ENCODE measurements at regions not wholly inside any gene's neighbourhood (a gene's known extent, or its start where the extent isn't known, plus 50 kb on each side); places are given as distances from the start of the nearest gene placed in this dataset.
"Not testable (repeated sequence)": the region's sequence is repeated elsewhere in the genome, so short reads cannot be mapped to it uniquely, and the experiment has no call there.

DNA sequence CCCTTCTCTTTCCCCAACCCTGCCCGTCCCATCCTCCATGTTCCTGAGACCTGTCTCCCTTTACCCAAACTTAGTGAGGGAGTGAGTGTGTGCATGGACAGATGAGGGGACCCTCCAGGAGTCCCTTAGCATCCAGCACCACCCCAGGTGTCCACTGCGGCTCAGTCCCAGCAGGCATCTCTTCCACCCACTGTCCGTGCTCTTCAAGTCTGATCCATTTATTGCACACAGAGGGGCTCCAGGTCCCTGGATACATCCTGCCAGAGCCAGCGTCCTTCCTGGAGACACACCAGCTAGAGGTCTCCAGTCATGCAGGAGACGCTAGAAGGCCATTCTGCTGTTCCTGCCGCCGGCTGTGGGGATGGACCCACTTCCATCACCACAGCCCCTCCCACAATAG, 239.2 kb downstream of the ADGRD1 start:
- no peak for DNase-seq (ENCODE audit: low read depth in 2 of 2)

DNA sequence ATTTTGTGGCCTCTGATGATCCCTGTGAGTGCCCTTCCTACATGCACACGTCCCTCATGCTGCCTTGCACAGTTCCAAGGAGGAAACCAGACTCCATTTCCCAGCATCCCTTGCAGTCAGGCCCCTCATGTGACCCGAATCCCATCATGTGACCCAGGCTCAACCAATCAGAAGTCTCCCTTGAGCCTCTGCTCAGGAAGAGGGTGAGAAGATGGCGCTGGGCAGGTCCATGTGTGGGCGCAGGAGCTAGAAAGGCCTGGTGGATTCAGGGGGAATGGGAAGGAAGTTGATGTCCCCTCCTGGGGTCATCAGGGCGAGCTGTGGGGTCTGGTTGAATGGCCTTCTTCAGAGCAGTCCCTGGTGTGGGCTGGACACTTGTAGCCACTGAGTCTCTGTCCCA, 240.5 kb downstream of the ADGRD1 start:
- DNase-seq (ENCODE audit: low read depth in 2 of 2): no peak

DNA sequence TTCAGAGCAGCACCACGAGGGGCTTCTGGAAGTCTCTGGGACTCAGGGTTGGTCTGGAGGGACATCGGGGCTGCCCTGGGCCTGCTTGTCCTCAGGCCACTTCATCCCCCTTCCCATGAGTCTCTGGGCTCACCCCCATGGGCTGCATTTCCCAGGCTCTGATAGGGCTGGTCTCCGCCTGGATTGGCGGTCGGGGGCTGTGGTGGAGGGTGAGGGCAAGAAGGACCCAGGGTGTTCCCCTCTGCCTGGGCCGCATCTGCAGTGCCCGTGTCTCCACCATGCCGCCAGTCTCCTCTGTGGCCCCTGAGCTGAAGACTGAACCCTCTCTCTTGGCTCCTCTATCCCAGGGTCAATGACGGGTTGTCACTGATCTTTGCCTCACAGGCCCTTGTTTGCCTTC, 242.1 kb downstream of the ADGRD1 start:
- DNase-seq (ENCODE audit: low read depth in 2 of 2): no peak

DNA sequence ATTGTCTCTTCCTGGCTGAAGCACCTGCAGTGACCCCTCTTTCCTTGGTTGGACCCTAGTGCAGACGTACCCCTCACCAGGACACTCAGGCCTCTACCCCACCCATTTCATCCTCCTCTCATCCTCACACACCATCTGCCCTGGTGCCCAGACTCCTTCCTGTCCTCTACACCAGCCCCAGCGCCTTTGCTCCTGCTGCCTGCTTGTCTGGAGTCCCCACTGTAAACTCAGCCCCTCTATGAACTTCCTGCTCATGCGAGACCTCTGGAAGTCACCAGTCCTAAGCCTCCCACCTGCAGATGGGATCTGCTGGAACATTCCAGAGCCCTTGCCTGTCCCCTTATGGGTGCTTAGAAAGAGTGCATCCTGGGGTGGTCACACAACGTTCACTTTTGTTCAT, 242.5 kb downstream of the ADGRD1 start:
- no peak for DNase-seq (ENCODE audit: low read depth in 2 of 2)

DNA sequence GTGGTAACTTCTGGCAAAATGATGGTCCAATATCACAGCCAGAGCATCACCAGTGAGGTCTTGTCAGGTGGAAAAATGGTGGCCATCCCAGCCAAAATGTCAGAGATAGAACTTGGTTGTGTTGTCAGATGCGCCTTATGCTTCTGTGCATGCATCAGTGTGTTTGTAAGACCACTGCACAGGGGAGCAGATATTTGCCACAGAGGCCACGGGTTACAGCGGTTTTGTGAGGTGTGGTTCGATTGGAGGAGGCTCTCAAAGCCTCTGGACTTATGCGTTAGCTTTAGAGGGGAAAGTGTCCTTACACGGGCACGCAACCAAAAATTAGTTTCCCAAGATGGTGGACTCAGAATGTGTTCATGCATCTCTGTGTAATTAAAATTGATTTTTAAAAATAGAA, 243.8 kb downstream of the ADGRD1 start:
- no peak for DNase-seq (ENCODE audit: low read depth in 2 of 2)

DNA sequence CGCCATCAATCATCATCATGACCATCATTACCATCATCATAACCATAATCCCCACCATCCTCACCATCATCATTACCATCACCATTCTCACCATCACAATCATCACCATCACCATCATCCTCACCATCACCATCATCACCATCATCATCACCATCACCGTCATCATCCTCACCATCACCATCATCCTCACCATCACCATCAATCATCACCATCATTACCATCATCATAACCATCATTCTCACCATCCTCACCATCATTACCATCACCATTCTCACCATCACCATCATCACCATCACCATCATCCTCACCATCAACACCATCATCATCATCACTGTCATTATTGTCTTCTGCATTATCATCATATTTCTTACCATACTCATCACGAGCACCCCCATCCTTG, 245.5 kb downstream of the ADGRD1 start:
- no peak for DNase-seq (ENCODE audit: low read depth in 2 of 2)

DNA sequence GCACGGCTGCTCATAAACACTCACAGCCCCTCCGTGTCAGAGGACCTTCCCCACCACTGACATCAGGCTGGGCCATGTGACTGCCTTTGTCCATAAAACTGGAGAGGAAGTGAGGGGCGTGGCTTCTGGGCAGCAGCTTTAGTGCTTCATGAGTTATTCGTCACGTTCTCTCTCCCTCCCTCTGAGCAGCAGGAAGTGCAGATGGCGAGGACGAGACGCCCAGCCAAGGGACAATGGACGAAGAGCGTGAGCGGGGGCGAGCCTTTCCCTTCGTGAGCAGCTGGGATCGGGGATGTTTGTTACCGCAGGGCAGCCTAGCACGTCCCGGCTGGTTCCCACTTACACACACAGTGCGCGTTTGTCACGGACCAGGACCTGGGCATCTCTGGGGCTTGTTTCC, 248.2 kb downstream of the ADGRD1 start:
- not testable (repeated sequence) for DNase-seq (ENCODE audit: low read depth in 2 of 2)

DNA sequence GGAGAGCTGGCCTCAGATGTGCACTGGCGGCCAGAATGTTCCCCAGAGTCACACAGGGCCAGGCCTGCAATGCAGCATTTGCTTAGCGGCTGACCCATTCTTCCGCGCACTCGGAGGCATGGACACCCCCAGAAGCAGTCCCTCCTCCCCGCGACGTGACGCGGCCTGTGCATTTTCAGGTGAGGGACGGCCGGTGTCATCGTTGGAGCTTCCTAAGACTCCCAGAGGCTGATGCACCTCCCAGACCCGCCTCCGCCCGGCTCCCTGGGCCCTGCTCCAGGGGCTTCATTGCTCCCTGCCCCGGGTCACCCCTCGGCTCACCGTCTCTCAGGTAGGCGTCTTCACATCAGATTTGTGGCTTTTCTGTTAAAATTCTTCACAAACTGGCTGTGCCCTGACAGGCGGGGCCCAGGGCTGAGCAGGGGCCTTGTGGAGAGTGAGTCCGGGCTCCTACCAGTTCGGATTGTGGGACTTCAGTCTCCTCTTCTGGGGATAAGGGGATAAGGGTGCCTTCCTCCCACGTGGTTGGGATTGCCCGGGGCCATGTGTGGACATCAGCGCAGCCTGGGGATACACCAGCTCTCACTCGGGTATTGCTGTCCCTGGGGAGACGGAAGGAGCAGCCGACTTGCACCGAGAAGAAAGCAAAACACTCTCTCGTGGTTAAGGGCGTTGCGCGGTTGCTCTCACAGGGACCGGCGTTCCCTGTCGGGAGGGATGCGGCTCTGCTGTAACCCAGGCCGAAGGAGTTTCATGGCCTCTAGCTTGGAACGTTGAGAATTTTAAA, 249.1 kb downstream of the ADGRD1 start:
- DNase-seq (ENCODE audit: low read depth in 2 of 2): no peak

DNA sequence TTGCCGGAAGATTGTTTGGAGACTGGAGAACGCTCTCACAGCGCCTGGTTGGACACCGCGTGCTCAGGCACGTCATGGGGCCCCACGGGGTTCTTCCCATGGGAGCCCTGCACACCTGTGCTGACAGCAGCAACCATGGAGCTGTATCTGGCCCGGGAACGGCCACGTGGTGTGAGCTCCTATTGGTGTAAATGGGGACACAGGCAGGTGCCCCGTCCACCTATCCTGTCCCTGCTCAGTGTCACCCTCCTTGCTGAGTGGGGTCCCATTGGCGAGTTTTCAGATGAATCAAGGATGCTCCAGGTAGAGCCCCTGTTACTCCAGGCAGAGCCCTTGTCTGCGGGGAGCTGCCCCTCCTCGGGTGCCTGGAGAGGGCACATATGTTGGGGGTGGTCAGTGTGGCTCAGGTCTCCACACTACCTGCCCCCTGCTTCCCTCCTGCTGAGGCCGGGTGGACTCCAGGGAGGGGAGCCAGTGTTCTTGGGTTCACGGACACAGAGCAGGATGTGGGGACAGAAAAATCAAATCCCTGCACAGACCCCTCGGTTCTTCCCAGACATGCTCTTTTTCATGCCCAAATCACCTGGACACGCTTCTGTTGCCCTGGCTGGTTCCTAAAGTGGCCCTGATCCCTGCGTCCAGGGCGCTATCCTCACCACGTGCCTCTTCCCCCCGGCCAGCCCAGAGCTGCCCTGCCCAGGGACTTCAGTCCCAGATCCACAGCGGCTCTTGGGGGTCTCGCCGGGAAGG, 250.1 kb downstream of the ADGRD1 start:
- DNase-seq (ENCODE audit: low read depth in 2 of 2): no peak

DNA sequence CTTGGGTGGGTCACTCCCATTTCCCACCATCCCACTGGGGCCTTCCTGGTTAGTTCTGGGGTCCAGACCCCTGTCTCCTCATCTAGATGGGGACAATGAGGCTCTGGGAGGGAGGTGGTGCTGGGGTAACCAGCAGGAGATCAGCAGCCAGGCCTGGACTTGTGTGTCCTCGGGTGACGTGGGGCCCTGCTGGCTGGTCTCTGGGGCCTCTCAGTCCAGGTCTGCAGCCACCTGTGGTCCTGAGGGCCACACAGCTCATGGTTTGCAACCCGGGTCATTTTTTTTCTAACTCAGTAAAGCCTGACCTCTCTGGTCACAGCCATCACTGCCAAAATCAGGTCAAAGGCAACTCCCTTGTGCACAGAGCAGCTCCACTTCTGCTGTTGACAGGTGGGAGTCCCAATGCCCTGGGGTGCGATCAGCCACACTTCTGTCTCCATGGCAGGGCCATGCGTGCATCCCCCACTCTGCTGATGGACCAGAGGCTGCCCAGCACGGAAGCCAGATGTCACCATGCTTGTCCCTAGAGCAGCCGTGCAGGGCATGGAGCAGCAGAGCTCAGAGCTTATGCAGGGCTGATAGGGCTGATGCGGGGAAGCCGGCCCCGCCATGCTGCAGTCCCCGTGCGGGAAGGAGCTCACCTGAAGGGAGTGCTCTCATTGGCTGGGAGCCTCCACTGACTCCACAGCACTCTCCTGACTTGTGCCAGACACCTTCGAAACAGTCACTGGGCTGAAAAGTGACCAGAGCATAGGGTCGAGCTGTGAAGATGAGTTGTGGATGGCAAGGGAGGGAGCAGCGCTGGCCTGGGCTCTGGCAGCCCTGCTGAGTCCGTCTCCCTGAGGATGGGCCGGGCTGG, 250.9 kb downstream of the ADGRD1 start:
- DNase-seq (ENCODE audit: low read depth in 2 of 2): no peak

DNA sequence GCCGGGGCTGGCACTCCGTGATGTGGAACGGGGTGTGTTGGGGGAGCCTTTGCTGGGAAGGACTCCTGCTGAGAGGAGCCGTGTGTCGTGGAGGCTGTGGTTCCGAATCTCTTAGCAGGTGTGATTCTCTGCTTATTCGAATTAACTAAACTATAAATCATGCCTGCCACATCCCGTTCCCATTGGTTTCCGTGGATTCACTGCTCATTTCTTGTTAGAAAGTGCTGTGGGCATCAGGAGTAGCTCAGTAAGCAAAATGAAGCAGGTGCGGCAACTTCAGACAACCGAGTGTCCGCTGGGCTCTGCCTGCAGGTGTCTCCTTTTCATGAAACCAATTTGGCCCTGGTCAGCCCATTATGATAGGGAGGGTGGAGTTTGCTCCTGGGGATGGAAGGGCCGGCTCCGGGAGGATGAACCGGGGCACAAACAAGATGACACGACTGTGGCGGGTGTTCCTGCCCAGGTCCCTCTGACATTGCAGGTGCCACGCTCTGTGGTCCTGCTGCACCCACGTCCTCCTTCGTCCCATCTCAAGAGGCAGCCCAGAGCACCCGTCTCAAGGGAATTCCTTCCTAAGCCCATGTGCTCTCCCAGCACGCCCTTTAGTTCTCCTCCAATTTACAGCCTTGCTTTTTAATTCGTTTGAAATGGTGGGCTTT, 251.7 kb downstream of the ADGRD1 start:
- not testable (repeated sequence) for DNase-seq (ENCODE audit: low read depth in 2 of 2)

DNA sequence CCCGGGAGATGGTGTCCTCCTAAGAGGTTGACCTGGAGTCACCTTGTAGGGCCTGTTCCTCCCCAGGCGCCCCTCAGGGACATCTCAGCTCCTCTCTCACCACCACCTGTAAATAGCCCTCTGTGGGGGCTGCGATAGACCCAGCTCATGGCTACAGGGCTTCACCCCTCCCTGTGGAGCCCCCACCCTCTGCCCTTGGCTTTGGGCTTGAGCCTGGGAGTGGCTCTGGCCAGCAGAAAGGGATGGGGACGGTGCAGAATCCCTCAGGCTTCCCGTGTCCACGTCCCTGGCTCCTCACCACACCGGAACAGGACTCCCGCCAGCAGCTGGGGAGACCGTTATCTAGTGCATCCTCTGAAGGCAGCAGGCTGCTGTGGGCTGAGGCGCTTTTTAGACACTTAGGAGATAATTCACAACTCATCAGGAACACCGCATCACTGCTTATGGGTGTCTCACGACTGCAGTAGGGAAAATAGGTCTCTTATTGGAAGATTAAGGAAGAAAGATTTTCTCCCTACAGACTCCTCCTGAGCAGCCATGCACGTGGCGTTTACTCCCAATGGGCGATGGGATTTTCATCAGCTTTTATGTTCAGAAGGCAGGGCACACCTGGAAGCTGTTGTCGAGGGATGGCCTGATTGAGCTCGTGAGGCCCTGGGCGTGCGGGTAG, 253.1 kb downstream of the ADGRD1 start:
- not testable (repeated sequence) for DNase-seq (ENCODE audit: low read depth in 2 of 2)

DNA sequence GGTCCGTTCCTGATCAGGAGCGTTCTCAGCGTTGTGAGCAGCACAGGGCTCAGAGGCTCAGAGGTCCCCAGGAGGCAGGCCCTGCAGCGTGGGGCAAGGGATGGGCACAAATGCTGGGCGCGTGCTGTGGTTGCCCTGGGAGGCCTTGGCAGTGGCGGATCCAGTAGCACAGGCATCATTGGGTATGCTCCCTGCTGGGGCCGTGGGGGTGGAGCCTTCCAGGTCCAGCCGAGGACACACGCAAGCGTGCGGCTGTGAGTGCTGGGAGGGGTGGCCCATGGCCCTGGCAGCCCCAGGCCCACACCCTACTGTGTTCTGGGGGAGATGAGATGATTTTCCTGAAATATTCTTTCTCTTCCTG, 253.6 kb downstream of the ADGRD1 start:
- not testable (repeated sequence) for DNase-seq (ENCODE audit: low read depth in 2 of 2)

DNA sequence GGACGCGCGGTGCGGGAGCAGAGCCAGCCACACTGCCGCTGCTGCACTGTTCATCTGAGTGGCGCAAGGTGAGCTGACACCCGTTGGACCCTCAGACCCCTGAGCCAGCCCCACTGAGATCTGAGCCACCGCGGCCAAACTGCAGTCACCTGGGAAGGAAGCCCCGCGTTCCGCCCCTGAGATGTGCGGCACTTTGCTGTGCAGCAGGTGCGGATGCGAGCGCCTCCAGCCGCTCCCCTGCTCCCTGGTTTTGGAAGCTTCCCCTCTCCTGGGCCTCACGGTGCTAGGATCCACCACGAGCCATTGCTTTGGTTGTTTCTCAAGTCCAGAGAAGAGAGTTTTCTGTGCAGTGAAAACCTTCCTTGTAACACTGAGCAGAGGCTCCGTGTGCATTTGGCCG, 254.1 kb downstream of the ADGRD1 start:
- DNase-seq (ENCODE audit: low read depth in 2 of 2): not testable (repeated sequence)

DNA sequence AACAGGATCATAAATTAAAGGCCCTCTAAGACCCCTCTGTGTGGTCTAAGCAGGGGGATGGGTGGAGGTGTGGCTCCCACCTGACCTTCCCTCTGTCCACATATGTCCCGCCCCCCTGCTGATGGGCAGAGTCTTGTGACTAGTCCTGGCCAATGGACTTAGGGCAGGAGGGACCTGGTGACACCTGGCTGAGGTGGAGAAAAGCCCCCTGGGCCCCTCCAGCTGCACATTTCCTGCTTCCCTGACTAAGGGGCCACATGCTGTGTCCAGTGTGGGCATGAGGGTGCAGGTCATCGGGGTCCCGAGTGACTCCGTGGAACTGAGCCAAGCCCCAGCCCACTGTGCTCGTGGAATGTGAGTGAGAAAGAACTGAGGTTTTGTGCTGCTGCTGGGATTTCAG, 254.7 kb downstream of the ADGRD1 start:
- no peak for DNase-seq (ENCODE audit: low read depth in 2 of 2)

DNA sequence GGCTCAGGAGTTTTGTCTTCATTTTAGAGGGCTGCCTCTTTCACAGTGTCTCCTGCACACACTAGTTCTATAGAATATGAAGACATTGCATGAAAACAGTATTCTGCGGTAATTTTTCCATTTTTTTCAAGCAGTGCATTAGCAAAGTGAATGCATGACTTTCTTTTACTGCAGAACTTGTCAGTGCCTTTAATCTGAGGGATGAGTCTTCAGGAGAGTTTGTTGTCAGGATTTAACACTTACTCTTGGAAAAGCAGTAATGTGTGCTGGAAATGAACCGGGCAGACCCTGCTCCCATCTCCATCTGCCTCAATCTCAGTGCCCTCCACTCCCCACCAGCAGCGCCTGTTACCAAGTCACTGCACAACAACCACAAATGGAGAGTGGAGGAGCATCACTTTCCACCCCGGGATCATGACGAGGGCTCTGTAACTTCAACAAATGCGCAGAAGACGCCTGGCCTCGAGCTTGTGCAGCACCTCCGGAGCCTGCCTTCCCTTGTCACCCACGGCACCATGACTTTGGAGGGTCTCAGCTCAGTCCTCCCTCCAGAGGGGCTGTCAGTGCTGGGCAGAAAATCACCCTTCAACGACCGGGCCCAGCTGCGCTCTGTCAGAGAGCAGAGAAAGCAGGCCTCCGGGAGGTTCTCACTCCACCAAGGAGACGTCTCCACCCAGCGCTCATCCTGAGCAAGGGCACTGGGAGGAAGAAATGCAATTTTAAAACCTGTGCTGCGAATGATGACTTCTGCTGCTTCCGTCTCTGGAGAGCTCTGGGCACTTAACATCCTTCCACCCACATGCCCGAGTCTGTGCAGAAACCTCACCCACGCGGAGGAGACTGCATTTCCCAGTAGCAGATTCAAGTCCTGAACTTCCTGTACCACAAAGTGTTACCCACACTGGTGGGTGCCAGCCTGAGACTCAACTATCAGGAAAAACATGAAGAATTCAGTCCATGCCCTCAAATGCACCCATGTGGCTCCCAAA, 255.7 kb downstream of the ADGRD1 start:
- DNase-seq (ENCODE audit: low read depth in 2 of 2): no peak

DNA sequence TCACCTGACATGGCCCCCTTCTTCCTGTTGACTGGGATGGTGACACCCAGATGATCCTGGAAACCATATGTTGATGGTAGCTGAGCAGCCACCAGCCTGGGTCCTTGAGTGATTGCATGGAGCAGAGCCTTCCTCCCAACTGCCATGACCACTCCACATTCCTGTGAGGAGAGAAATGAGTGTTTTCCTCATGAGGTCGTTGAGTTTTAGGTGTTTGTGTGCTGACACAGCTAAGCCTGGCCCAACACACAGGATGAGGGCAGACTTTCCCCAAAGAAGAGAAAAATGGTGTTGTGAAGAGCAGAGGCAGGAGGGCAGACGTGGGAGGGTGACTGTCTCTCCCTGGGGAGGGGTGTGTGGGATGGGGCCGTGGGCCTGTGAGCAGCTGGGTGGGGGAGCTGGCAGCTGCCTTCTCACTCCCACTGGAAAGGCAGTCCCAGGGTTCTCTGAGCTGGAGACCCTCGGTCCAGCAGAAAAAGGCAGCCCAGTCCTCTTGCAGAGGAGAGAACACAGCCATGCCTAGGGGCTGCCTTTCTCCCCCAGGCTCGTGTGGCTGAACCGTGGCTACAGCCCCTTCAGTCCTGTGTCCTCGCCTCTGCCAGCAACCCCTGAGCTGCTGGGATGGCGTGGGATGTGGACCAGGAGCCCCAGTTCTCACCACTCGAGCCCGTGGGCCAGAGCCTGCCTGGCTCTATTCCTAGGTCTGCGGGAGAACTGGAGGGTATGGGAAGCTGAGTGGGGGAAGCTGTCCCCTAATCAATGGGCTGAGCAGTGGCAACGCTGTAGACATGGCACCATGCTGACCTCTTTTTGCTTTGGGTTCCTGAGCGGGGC, 257.0 kb downstream of the ADGRD1 start:
- DNase-seq (ENCODE audit: low read depth in 2 of 2): no peak

DNA sequence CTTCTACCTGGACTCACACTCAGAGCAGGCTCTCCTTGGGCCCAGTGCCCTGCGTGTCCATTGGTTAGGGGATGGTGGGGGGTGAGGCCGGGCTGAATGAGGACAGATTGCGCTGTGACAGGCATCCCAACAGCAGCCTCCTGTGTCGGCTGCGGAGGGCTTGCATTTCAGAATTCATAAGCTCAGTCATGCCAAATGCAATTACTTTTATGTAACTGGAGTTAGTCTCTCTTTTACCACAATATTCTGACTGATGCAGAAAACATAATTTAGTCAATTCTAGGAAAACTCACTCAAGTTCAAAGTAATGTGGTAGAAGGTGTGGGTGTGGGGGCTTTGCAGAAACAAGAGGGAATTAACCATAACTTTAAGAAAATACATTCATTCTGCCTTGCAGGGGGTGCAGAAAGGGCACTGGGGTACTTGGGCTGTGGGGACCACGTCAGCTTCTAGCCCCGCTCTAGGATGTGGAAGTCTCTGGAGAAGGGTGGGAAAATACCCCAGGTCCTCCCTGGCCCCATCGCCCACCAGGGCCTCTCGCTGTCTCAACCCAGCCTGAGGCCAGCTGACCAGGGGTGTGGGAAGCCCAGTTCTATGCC, 257.7 kb downstream of the ADGRD1 start:
- DNase-seq (ENCODE audit: low read depth in 2 of 2): no peak
